Suprapubic skin (tissue), 4 donors: ENCODE measurements at regions not wholly inside any gene's neighbourhood (a gene's known extent, or its start where the extent isn't known, plus 50 kb on each side); places are given as distances from the start of the nearest gene placed in this dataset.

Experiments
- CTCF ChIP-seq, 2 donors: fragments of 200-600 bp in 1 of 2; fragments of 450-650 bp in 1 of 2; sonication (generic) in 1 of 2; IDR thresholded peaks; one replicate each; pipeline ENCODE4 v1.5.1; 2016 to 2019; ENCODE audit warnings: antibody characterized with exemption in 2 of 2, mild to moderate bottlenecking in 1 of 2, moderate library complexity in 1 of 2
- EP300 ChIP-seq: sonication (generic); formaldehyde crosslinking; IDR thresholded peaks from one replicate; pipeline ENCODE4 v1.6.1; 2017; ENCODE audit warnings: antibody characterized with exemption
- POLR2AphosphoS5 ChIP-seq, 3 donors: sonication (generic); formaldehyde crosslinking; IDR thresholded peaks; one replicate each; pipeline ENCODE4 v1.6.1; 2017; ENCODE audit warnings: antibody characterized with exemption in 3 of 3

GRCh38 chr1:95614197-95614596 is 380.2 kb downstream of the RWDD3 start:
- TF ChIP-seq CTCF (IDR thresholded peaks at IDR 0.05) (no peak), EP300 (no peak), POLR2AphosphoS5 (IDR thresholded peaks at IDR 0.05) (no peak)
